Body of pancreas (tissue), 4 donors: ENCODE measurements at regions not wholly inside any gene's neighbourhood (a gene's known extent, or its start where the extent isn't known, plus 50 kb on each side); places are given as distances from the start of the nearest gene placed in this dataset.

Source experiments
- CTCF ChIP-seq, 7 experiments: fragments of 450-650 bp in 4 of 7; fragments of 200-600 bp in 3 of 7; sonication (generic) in 3 of 7; IDR thresholded peaks; one replicate each; pipeline ENCODE4 v1.5.1; 2016 to 2019; ENCODE audit warnings: antibody characterized with exemption in 7 of 7
- POLR2A ChIP-seq, 3 donors: fragments of 450-650 bp; IDR thresholded peaks; one replicate each; pipeline ENCODE4 v1.6.1; 2016; ENCODE audit warnings: antibody characterized with exemption in 3 of 3, mild to moderate bottlenecking in 2 of 3

GRCh38 chr10:111297351-111297848 lies 220.6 kb downstream of the ADRA2A start:
- TF ChIP-seq CTCF (IDR thresholded peaks at IDR 0.05) (no peak), POLR2A (IDR thresholded peaks at IDR 0.05) (no peak)
